Neural crest cell (in vitro differentiated cells): ENCODE measurements at regions not wholly inside any gene's neighbourhood (a gene's known extent, or its start where the extent isn't known, plus 50 kb on each side); places are given as distances from the start of the nearest gene placed in this dataset.

ENCODE experiments used
- DNase-seq: peaks from one replicate; pipeline ENCODE4 v3.0.0; 2021; ENCODE audit warnings: low read depth, mixed read lengths, low spot score
- H3K27ac Mint-ChIP-seq: one replicate; pipeline ENCODE4 v1.8.0; 2021; ENCODE audit warnings: mild to moderate bottlenecking, mixed read lengths; ENCODE audit not compliant: unreplicated experiment
- H3K27me3 Mint-ChIP-seq: 2 replicates; pipeline ENCODE4 v1.8.0; 2021; ENCODE audit warnings: low read depth, mild to moderate bottlenecking, mixed read lengths
- H3K36me3 Mint-ChIP-seq: 2 replicates; pipeline ENCODE4 v1.8.0; 2021; ENCODE audit warnings: low read depth, mild to moderate bottlenecking, mixed read lengths
- H3K4me1 Mint-ChIP-seq: 2 replicates; pipeline ENCODE4 v1.8.0; 2021; ENCODE audit warnings: mixed read lengths
- H3K4me3 Mint-ChIP-seq: one replicate; pipeline ENCODE4 v1.8.0; 2021; ENCODE audit warnings: mild to moderate bottlenecking, mixed read lengths
- H3K9me3 Mint-ChIP-seq: 2 replicates; pipeline ENCODE4 v1.8.0; 2021; ENCODE audit warnings: mixed read lengths
- TF ChIP-seq, protein P1 (sequence below): fragments of 200-600 bp; sonication (generic); conservative IDR thresholded peaks from 2 replicates; pipeline ENCODE4 v1.5.0; 2021; ENCODE audit warnings: antibody characterized with exemption, mild to moderate bottlenecking

DNA sequence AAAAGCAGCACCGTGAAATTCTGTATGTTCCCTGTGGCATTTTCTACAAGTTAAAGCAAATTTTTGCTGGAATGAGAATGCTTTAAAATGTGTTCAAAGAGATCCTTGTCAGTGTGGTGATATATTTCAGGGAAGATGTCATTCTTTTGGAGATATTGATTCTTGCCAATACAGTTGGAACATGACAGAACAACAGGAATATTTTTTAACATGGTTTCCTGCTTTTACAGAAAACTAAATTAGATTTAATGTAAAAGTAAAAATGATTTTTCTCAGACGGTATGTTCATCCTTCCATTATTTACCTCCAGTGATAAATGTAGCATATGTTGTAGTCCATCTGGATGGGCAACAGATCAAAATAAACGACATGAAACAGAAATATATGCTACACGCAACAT, 474.8 kb downstream of the TMA16 start:
- no peak overlapping the region for H3K27ac Mint-ChIP-seq
- H3K4me1 Mint-ChIP-seq: no peaks in the 10 kb centered on the region
- H3K27me3 Mint-ChIP-seq: no peaks in the 10 kb centered on the region
- H3K4me3 Mint-ChIP-seq: no peak overlapping the region
- no peaks in the 10 kb centered on the region for H3K9me3 Mint-ChIP-seq
- H3K36me3 Mint-ChIP-seq: no peaks in the 10 kb centered on the region
- no peak for DNase-seq
- TF ChIP-seq, protein P1, sequence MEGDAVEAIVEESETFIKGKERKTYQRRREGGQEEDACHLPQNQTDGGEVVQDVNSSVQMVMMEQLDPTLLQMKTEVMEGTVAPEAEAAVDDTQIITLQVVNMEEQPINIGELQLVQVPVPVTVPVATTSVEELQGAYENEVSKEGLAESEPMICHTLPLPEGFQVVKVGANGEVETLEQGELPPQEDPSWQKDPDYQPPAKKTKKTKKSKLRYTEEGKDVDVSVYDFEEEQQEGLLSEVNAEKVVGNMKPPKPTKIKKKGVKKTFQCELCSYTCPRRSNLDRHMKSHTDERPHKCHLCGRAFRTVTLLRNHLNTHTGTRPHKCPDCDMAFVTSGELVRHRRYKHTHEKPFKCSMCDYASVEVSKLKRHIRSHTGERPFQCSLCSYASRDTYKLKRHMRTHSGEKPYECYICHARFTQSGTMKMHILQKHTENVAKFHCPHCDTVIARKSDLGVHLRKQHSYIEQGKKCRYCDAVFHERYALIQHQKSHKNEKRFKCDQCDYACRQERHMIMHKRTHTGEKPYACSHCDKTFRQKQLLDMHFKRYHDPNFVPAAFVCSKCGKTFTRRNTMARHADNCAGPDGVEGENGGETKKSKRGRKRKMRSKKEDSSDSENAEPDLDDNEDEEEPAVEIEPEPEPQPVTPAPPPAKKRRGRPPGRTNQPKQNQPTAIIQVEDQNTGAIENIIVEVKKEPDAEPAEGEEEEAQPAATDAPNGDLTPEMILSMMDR: no peak

DNA sequence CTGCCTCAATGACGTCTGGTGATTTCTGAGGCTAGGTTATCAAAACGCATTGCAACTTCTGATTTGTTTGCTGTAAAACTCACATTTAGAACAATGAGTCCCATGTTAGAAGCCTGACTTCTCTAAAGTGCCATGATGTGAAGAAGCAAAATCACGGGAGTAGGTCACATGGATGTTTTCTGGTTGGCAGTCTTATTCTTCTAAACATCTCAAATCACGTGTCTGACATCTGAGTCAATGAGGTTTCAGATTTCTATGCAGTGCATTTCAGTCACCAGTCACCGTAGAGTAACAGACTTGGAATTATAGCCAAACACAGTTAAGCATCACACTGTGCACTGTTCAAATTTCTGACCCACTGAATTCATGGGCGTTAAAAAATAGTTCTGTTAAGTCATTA, 482.1 kb downstream of the TMA16 start:
- Mint-ChIP-seq H3K36me3 (no peaks in the 10 kb centered on the region), H3K9me3 (no peaks in the 10 kb centered on the region), H3K4me3 (no peak overlapping the region), H3K27ac (no peak overlapping the region), H3K27me3 (no peaks in the 10 kb centered on the region), H3K4me1 (no peaks in the 10 kb centered on the region)
- TF ChIP-seq, protein P1: no peak
- no peak for DNase-seq

DNA sequence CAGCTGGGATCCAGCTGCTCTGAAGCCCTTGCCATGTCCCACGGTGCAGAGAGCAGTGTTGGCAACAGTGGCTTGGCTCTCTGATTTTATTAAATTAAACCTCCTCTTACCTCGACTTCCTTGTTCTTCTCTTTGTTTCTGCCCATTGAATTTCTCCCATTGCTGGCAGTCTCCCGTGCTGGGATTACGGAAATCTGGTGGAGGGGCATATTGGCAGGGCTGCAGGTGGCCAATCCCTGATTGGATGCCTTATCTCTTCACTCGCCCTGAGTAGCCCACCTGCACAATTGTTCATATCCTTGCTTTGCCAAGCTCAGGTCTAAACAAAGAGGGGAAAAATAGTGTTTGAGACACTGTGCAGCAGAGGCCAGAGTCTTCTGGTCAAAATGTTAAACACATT, 493.9 kb downstream of the TMA16 start:
- no peaks in the 10 kb centered on the region for H3K36me3 Mint-ChIP-seq
- H3K27ac Mint-ChIP-seq: no peak overlapping the region
- H3K4me1 Mint-ChIP-seq: peaks cover 4% of the 10 kb centered on the region
- no peak for DNase-seq
- no peak overlapping the region for H3K4me3 Mint-ChIP-seq
- no peaks in the 10 kb centered on the region for H3K27me3 Mint-ChIP-seq
- H3K9me3 Mint-ChIP-seq: no peaks in the 10 kb centered on the region
- TF ChIP-seq, protein P1: no peak

DNA sequence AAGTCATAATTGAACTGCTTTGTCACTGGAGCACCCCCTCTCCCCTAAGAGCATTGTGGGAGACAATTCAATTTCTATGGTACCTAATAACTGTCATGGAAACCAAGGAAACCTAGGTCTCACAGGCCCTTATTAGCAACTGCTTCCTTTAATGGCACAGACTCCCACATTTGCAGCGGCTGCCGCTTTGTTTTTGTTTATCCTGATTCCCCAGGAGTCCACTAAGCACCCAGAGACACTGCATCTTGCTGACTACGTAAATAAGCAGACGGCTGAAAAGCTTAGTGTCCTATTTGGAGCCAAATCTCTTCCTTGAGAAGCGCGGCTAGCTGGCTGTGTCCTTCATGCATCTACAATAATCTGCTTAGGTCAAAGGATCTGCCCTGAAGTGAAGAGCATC, 494.4 kb downstream of the TMA16 start:
- Mint-ChIP-seq H3K27me3 (no peaks in the 10 kb centered on the region), H3K27ac (no peak overlapping the region), H3K4me1 (peaks cover 4% of the 10 kb centered on the region), H3K36me3 (no peaks in the 10 kb centered on the region), H3K9me3 (no peaks in the 10 kb centered on the region), H3K4me3 (no peak overlapping the region)
- DNase-seq: no peak
- TF ChIP-seq, protein P1: no peak

DNA sequence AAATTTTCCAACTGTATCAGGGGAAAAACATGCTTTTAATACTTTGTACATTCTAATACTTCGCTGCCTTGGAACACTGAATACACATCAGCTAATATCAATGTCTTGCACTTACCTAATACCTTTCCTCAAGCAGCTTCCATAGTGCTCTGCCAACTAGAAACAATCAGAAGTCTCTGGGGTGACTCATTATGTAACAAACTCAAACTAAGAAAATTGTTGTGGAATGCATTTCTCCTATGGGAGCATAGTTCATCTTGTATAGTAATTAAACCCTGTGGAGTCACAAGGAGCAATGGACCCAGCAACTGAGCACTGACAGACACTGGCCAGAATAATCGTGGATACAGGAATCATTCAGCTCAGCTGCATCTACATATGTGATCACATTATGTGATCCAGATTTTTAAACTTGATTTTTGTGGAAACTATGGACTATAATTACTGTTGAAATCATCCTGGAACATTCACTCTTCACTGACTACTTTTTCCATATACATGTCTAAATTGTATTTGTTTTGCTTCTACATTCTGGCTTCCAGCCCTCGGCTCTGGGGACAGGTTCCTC, 496.9 kb downstream of the TMA16 start:
- H3K36me3 Mint-ChIP-seq: no peaks in the 10 kb centered on the region
- H3K4me1 Mint-ChIP-seq: peaks cover 4% of the 10 kb centered on the region
- H3K27me3 Mint-ChIP-seq: no peaks in the 10 kb centered on the region
- H3K9me3 Mint-ChIP-seq: no peaks in the 10 kb centered on the region
- DNase-seq: no peak
- TF ChIP-seq, protein P1: no peak
- H3K27ac Mint-ChIP-seq: no peak overlapping the region
- H3K4me3 Mint-ChIP-seq: no peak overlapping the region

DNA sequence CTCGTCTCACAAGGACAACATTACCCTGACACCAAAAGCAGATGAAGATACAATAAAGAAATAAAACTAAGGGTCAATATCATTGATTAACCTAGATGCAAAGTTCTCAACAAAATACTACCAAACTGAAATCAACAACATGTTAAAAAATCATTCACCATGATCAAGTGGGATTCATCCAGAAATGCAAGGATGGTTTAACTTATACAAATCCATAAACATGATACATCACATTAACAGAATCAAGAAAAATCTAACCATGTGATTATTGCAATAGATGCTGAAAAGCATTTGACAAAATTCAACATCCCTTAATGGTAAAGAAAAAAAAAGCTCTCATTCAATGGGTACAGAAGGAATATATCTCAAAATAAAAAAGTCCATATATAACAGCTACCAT, 514.9 kb downstream of the TMA16 start:
- TF ChIP-seq, protein P1: no peak
- no peak for DNase-seq
- Mint-ChIP-seq H3K4me3 (no peak overlapping the region), H3K4me1 (no peaks in the 10 kb centered on the region), H3K36me3 (peaks cover 3% of the 10 kb centered on the region), H3K27ac (no peak overlapping the region), H3K27me3 (no peaks in the 10 kb centered on the region), H3K9me3 (peaks cover 2% of the 10 kb centered on the region)
